ENCODE measurements at regions not wholly inside any gene's neighbourhood (a gene's known extent, or its start where the extent isn't known, plus 50 kb on each side); places are given as distances from the start of the nearest gene placed in this dataset.

DNA sequence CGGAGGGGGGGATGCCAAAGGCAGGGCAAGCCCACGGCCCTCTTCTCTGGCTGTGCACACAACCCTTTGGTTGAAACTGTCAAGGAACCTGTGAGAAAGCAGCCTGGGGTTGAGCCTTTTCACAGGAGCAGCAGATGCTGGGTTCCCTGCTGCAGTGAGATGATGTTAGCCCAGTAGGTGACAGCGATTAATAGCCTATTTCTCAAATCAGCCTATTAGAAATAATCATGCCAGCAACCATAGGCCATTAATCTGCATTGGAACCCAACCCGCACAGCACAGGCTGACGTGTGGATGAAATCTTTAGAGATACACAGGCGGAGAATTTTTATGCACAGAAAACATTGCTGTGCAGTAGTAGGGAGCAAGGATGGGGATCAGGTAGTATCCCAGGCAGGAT, 637.5 kb downstream of the AJAP1 start:
- no peak for DNase-seq (ENCODE audit: low read depth in 2 of 2)

DNA sequence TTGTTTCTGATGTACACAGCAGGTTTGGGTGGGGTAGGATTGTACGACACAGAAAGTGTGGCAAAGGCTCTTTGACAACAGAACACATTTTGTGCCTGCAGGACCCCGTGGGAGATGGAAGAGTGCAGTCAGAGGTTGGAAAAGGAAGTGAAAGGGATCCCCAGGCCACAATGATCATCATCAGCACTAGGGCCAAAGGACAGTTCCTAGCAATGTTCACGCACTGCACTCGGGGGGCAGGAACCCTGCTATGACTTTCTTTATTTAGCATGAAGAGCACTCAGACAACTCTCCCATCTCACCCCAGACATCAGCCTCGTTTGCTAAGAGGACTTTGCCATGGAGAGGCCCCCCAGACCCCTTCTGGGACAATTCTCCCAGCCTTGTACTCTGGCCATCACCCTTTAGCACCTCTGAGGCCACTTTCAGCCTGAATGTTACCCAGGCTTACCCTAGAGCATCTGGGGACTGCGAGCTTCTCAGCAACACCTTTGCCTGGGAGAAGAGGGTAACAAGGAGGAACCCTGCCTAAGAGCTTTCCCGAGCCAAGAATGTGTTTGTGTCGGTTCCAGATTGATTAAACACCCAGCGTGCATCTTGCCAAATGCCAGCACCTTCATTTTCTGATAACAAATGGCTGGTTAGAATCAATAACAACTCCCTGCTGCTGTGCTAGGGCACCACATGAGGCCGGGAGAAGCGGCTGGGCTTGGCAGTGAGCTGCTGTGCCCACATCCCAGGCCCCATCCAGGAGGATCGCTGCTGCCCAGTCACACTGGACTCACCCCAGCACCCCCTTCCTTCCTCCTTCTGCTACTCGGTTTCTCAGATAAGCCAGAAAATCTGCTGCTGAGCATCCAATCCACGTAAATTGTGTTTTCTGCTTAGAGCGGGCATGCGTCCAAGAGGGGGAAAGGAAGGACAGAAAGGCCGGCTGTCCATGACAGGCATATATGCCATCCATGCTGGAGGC, 633.1 kb downstream of the AJAP1 start:
- DNase-seq (ENCODE audit: low read depth in 2 of 2) = no peak

- DNase-seq (ENCODE audit: low read depth in 2 of 2) = peak in 1 of 2 donors; percentile 14
Observed at GRCh38 chr1:5286244-5286643, 631.8 kb downstream of the AJAP1 start.

GRCh38 chr1:5274527-5274926, 620.1 kb downstream of the AJAP1 start:
- no peak for DNase-seq (ENCODE audit: low read depth in 2 of 2)

GRCh38 chr1:5273280-5274003, 619.0 kb downstream of the AJAP1 start:
- no peak for DNase-seq (ENCODE audit: low read depth in 2 of 2)

- DNase-seq (ENCODE audit: low read depth in 2 of 2) = no peak
Observed at GRCh38 chr1:5272325-5272724, 617.9 kb downstream of the AJAP1 start.

GRCh38 chr1:5271264-5271663, 616.9 kb downstream of the AJAP1 start:
- no peak for DNase-seq (ENCODE audit: low read depth in 2 of 2)

DNA sequence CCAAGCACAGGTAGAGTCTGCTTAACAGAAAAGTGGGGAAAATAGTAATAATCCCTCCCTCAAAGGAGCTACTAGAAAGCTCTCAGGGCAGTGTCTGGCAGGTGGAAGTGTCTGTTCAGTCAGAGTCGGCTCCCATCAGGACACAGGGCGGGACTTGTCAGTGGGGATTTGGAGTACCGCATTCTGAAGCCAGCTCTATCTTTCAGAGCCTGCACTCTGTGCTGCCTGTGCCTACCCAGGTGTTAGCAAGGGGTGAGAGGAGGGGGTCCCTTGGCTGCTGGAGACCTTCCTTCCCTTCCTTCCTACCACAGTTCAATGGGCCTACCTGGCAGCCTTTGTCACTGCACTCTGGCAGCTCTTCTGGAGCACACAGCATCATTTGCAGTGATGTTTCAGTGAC, 615.5 kb downstream of the AJAP1 start:
- no peak for DNase-seq (ENCODE audit: low read depth in 2 of 2)

GRCh38 chr1:5267603-5268235, 613.3 kb downstream of the AJAP1 start:
- DNase-seq (ENCODE audit: low read depth in 2 of 2) = no peak

DNA sequence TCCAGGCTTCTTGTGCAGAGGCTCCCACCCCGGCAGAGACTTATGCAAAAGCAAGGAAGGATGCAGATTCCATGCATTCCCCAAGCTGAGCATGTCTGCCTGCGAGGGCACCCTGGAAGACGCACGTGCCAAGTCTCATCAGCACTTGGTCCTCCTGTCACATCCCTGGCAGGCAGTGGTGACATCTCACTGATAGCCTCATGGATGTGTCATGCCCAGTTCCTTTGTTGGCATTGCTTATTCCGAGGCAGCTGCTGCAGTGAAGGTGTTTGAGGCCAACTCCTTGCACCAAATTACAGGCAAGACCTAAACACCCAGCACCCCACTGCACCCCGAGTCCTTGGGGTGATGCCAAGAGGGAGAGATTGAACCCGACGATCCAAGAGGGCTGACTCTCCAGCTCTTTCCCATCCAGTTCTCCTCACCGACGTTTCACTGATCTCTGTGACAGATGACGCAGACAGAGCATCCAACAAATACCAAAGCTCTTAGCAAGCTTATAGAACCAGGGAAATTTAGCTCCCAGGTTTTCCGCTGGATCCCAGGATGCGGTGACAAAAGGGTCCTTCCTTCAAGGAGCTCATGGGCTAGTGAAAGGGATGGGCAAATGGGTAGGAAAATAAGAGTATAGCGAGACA, 611.1 kb downstream of the AJAP1 start:
- no peak for DNase-seq (ENCODE audit: low read depth in 2 of 2)

- no peak for DNase-seq (ENCODE audit: low read depth in 2 of 2)
Observed at GRCh38 chr1:5264476-5264875, 610.1 kb downstream of the AJAP1 start.

DNA sequence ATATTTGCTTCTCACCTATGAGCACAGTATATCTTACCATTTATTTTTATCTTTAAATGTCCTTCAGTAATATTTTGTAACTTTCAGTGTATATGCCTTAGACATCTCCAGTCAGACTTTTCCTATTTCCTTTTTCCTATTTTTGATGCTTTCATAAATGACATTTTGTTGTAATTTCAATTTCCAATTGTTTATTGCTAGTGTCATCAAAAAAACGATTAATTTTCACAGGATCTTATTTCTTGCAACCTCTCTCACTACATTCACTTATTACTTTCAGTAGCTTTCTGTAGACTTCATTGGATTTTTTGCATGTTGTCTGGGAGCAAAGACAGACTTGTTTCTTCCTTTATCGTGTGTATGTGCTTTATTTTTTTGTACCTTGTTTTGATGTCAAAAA, 602.4 kb downstream of the AJAP1 start:
- DNase-seq (ENCODE audit: low read depth in 2 of 2) = no peak

DNA sequence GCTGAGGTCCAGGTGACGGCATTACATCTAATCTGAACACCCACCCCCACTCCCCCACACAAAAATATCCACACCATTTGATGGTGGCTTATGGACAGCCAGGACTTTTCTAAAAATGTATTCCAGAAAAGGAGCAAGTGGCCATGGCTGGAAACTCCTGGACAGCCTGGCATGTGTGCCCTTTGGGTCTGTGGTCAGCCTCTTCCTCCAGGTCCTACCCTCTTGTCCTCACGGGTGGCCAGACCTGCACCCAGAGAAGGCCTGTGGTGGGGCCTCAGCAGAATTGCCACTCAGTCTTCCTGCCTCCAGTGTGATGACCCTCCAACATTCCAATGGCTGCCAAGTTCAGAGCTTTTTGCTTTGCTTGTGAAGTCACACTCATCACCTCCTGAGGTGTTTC, 600.6 kb downstream of the AJAP1 start:
- no peak for DNase-seq (ENCODE audit: low read depth in 2 of 2)

DNA sequence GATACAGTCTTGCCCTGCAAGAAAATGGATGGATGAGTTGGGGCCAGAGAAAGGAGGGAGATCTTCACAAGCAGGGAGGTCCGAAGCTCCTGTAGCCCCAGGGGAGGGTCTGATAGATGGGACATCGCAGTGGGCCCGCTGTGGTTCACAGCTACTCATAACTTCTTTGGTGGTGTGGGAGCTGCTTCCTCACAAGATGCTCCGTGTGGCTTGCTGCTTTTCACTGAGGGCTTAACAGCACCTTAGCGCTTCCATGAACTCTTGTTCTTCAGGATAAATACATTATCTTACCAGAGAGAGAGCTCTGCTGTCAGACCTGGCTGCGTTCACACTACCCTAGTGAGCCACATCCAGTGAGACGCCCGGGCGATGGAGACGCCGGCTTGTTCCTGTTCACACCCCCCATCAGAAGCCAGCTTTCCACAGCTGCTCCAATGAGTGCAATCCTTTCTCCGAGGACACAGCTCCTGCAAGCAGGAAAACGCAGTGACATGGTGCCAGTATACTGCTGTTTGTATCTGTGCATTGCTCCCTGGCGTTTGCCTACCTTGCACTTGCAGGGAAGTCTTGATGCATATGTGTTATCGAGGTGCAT, 599.8 kb downstream of the AJAP1 start:
- DNase-seq (ENCODE audit: low read depth in 2 of 2) = no peak

DNA sequence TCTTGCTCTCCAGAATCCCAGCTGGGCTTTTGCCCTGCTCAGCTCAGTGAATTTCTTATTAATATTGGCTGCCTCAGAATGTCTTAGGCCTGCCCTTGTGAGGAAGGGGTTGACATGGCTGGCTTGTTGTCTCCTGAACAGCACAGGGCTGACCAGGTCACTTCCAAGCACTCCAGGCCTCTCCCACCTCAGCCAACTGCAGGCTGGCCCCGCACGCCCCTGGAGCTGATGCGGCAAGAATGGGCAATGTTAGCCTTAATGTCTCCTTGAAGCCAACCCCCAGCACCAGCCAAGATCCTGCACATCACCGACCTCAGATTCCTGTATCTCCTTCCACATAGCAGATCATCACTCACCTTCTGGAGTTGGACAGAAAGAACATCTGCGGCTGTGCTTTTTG, 598.6 kb downstream of the AJAP1 start:
- DNase-seq (ENCODE audit: low read depth in 2 of 2) = no peak

GRCh38 chr1:5250336-5250735, 595.9 kb downstream of the AJAP1 start:
- no peak for DNase-seq (ENCODE audit: low read depth in 2 of 2)

DNA sequence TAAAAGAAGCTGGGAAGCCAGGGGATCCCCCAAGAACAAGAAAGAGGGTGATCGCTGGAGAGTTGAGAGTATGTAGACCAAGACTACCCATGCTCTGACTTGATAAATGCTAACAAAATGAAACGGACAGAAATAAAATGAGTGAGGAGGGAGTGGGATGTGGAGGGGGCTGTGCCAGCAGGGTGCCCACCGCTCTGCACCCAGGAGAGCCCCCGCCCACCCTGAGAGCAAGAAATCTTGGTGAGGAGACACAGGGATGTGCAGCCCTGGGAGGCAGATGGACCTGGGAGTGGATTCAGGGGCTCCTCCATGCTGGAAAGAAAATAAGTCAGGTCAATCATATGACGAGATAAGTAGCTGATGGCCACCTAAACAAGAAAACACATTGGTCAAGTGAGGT, 590.9 kb downstream of the AJAP1 start:
- DNase-seq (ENCODE audit: low read depth in 2 of 2) = no peak

GRCh38 chr1:5244631-5245285, 590.3 kb downstream of the AJAP1 start:
- DNase-seq (ENCODE audit: low read depth in 2 of 2) = no peak

- DNase-seq (ENCODE audit: low read depth in 2 of 2) = no peak
Observed at GRCh38 chr1:5242850-5243249, 588.4 kb downstream of the AJAP1 start.

DNA sequence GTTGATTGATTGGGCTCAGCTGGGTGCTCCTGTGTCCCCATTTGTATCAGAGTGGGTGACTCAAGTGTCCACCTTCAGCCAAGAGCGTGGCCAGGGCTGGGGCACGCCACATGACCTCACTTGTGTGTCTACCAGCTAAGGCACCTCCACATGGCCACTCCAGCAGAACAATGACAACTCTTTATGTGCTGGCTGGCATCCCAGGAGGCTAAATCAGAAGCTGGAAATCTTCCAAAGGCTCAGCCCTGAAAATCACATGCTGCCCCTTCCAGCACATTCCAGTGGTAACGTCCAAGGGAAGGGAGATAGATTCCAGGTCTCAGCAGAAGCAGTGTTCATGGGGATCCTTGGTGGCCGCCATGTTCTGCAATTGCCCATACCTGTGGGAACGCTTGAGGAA, 585.5 kb downstream of the AJAP1 start:
- DNase-seq (ENCODE audit: low read depth in 2 of 2) = no peak

All from stimulated activated CD4-positive, alpha-beta T cell treated with anti-CD3 and anti-CD28 coated beads, Interleukin-15, amount 100 ng/mL, for 48 hours (primary cell).